H1 (cell line): ENCODE measurements at regions not wholly inside any gene's neighbourhood (a gene's known extent, or its start where the extent isn't known, plus 50 kb on each side); places are given as distances from the start of the nearest gene placed in this dataset.

ENCODE experiments used
- CHD7 ChIP-seq: fragments of 300-600 bp; sonication (generic); IDR thresholded peaks from 2 replicates; pipeline ENCODE4 v1.7.1; 2012; ENCODE audit warnings: low read length, moderate library complexity, mild to moderate bottlenecking, inconsistent platforms; ENCODE audit not compliant: insufficient replicate concordance
- HDAC6 ChIP-seq: IDR thresholded peaks from one replicate; pipeline ENCODE4 v1.7.1; 2012; ENCODE audit warnings: low read depth, mild to moderate bottlenecking, inconsistent platforms, low read length, moderate library complexity
- SP1 ChIP-seq: IDR thresholded peaks from 2 replicates; pipeline ENCODE4 v1.6.1; 2011; ENCODE audit warnings: low read depth, low read length
- ZNF274 ChIP-seq: IDR thresholded peaks from 2 replicates; pipeline ENCODE4 v1.7.0; 2012; ENCODE audit warnings: low read length, borderline replicate concordance; ENCODE audit errors: extremely low read depth

- no peak for TF ChIP-seq CHD7
- no peak for TF ChIP-seq SP1
- TF ChIP-seq HDAC6, result no peak
- no peak for TF ChIP-seq ZNF274
Observed at GRCh38 chr21:16315223-16315622, 585.4 kb downstream of the USP25 start (continued).
